Natural killer cell treated with Interleukin-12 subunit alpha and Interleukin-12 subunit beta and Interleukin-15 and Interleukin-18, amount 100 ng/mL, for 72 hours (primary cell): ENCODE measurements at regions not wholly inside any gene's neighbourhood (a gene's known extent, or its start where the extent isn't known, plus 50 kb on each side); places are given as distances from the start of the nearest gene placed in this dataset.
"Not testable (repeated sequence)": the region's sequence is repeated elsewhere in the genome, so short reads cannot be mapped to it uniquely, and the experiment has no call there.

Experiments used
- ATAC-seq, 2 donors: fragments of 150-1000 bp; cut with Tn5 transposase in 1 of 2; sonication (Bioruptor Pico), chemical (Tn5 transposase) in 1 of 2; 2 replicates each; pipeline ENCODE4 v1.10.0; 2021
- DNase-seq: peaks from one replicate; pipeline ENCODE4 v3.0.0; 2022; ENCODE audit warnings: low spot score
- H3K27ac Mint-ChIP-seq, 2 donors: 1 replicate in 1 of 2; 2 replicates in 1 of 2; pipeline ENCODE4 v1.8.0; 2022; ENCODE audit warnings: mixed read lengths in 2 of 2, mild to moderate bottlenecking in 1 of 2, moderate library complexity in 1 of 2
- H3K27me3 Mint-ChIP-seq, 2 donors: 1 replicate in 1 of 2; 2 replicates in 1 of 2; pipeline ENCODE4 v1.8.0; 2022; ENCODE audit warnings: mixed read lengths in 2 of 2
- H3K36me3 Mint-ChIP-seq: one replicate; pipeline ENCODE4 v1.8.0; 2022; ENCODE audit warnings: mixed read lengths
- H3K4me1 Mint-ChIP-seq, 2 donors: 1 replicate in 1 of 2; 2 replicates in 1 of 2; pipeline ENCODE4 v1.8.0; 2022; ENCODE audit warnings: low read depth in 2 of 2, mixed read lengths in 2 of 2, mild to moderate bottlenecking in 1 of 2
- H3K4me3 Mint-ChIP-seq: one replicate; pipeline ENCODE4 v1.8.0; 2022; ENCODE audit warnings: mixed read lengths
- H3K9me3 Mint-ChIP-seq: 2 replicates; pipeline ENCODE4 v1.8.0; 2022; ENCODE audit warnings: mixed read lengths

- ATAC-seq (no peak), DNase-seq (no peak)
- Mint-ChIP-seq H3K4me3 (no peak overlapping the region), H3K4me1 (no peaks in the 10 kb centered on the region), H3K27ac (no peak overlapping the region), H3K27me3 (no peaks in the 10 kb centered on the region), H3K9me3 (peaks cover 5% of the 10 kb centered on the region), H3K36me3 (no peaks in the 10 kb centered on the region)
These were observed 471.7 kb downstream of the GASK1B start for GRCh38 chr4:157700898-157701694.

GRCh38 chr4:157689476-157689875 is 468.9 kb downstream of the GRIA2 start:
- no peak overlapping the region for H3K27ac Mint-ChIP-seq
- H3K27me3 Mint-ChIP-seq = no peaks in the 10 kb centered on the region
- H3K4me3 Mint-ChIP-seq = no peak overlapping the region
- no peak for ATAC-seq
- no peaks in the 10 kb centered on the region for H3K4me1 Mint-ChIP-seq
- no peaks in the 10 kb centered on the region for H3K36me3 Mint-ChIP-seq
- DNase-seq = no peak
- H3K9me3 Mint-ChIP-seq = peaks cover 7% of the 10 kb centered on the region

DNA sequence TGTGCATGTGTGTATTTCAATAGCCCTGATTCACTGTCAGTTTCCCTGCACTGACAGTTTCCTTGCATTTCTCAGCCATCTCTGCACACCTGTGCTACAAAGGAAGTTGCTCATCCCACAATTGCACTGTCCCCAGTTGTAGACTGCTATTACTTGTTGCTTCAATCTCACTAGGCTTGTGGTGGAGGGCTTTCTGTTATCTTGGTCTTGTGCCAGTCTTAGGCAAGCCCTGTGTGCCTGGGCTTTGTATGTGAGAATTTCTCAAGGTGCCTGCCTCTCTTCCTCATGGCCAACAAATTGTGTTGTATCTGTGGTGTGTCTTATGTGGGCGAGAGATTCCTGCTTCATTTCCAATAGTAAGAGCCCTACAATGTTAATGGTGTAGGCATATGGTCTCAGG is 467.4 kb downstream of the GRIA2 start:
- DNase-seq = no peak

DNA sequence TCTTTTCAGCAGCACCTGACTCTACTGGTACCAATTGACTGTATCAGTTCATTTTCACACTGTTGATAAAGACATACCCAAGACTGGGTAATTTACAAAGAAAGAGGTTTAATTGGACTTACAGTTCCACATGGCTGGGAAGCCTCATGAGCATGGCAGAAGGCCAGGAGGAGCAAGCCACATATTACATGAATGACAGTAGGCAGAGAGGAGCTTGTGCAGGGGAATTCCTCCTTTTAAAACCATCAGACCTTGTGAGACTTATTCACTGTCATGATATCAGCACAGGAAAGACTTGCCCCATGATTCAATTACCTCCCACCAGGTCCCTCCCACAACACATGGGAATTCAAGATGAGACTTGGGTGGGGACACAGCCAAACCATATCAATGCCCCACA is 458.8 kb downstream of the GRIA2 start:
- not testable (repeated sequence) for H3K36me3 Mint-ChIP-seq, DNase-seq, H3K4me3 Mint-ChIP-seq, H3K27ac Mint-ChIP-seq, ATAC-seq, H3K27me3 Mint-ChIP-seq, H3K4me1 Mint-ChIP-seq
- H3K9me3 Mint-ChIP-seq = peaks cover 19% of the 10 kb centered on the region

More for the DNA sequence above, 467.4 kb downstream of the GRIA2 start:
- Mint-ChIP-seq H3K27ac (no peak overlapping the region), H3K36me3 (no peaks in the 10 kb centered on the region), H3K9me3 (peaks cover 7% of the 10 kb centered on the region), H3K27me3 (no peaks in the 10 kb centered on the region), H3K4me3 (no peak overlapping the region), H3K4me1 (no peaks in the 10 kb centered on the region)
- no peak for ATAC-seq

GRCh38 chr4:157678478-157678877 is 457.9 kb downstream of the GRIA2 start:
- Mint-ChIP-seq H3K4me1 (no peaks in the 10 kb centered on the region), H3K4me3 (no peak overlapping the region), H3K9me3 (peaks cover 20% of the 10 kb centered on the region), H3K27ac (no peak overlapping the region), H3K27me3 (no peaks in the 10 kb centered on the region), H3K36me3 (peaks cover 4% of the 10 kb centered on the region)
- DNase-seq (no peak), ATAC-seq (no peak)

DNA sequence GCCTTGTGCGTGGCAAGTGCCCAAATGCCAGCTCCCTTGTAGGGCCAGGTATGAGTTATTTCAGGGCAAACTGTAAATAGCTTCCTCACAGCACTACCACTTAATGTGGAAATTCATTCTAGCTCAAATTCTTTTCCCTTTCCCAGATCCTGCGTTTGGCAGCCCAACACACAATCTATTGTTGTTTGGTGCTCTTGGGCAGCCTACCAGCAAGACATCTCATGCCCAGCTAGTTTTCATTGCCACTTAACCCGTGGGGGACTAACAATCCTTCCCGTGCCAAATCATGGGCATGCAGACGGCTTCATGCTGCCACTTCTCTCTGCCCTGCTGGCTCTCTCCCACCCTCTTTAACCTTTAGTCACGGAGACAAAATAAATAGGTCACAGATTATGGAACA is 454.2 kb downstream of the GRIA2 start:
- no peaks in the 10 kb centered on the region for H3K4me1 Mint-ChIP-seq
- no peak overlapping the region for H3K27ac Mint-ChIP-seq
- peaks cover 24% of the 10 kb centered on the region for H3K9me3 Mint-ChIP-seq
- H3K27me3 Mint-ChIP-seq = no peaks in the 10 kb centered on the region
- H3K36me3 Mint-ChIP-seq = peaks cover 8% of the 10 kb centered on the region
- no peak overlapping the region for H3K4me3 Mint-ChIP-seq
- DNase-seq = no peak
- ATAC-seq = no peak

- DNase-seq (no peak), ATAC-seq (no peak)
- H3K9me3 Mint-ChIP-seq = peaks cover 7% of the 10 kb centered on the region
- no peak overlapping the region for H3K27ac Mint-ChIP-seq
- no peaks in the 10 kb centered on the region for H3K27me3 Mint-ChIP-seq
- peaks cover 11% of the 10 kb centered on the region for H3K36me3 Mint-ChIP-seq
- no peaks in the 10 kb centered on the region for H3K4me1 Mint-ChIP-seq
- H3K4me3 Mint-ChIP-seq = no peak overlapping the region
These were observed 447.3 kb downstream of the GRIA2 start for GRCh38 chr4:157667836-157668235.

- Mint-ChIP-seq H3K27ac (no peak overlapping the region), H3K4me3 (no peak overlapping the region), H3K9me3 (peaks cover 3% of the 10 kb centered on the region), H3K4me1 (no peaks in the 10 kb centered on the region), H3K27me3 (no peaks in the 10 kb centered on the region), H3K36me3 (peaks cover 8% of the 10 kb centered on the region)
- DNase-seq = no peak
- no peak for ATAC-seq
These were observed 444.2 kb downstream of the GRIA2 start for GRCh38 chr4:157664726-157665125.

DNA sequence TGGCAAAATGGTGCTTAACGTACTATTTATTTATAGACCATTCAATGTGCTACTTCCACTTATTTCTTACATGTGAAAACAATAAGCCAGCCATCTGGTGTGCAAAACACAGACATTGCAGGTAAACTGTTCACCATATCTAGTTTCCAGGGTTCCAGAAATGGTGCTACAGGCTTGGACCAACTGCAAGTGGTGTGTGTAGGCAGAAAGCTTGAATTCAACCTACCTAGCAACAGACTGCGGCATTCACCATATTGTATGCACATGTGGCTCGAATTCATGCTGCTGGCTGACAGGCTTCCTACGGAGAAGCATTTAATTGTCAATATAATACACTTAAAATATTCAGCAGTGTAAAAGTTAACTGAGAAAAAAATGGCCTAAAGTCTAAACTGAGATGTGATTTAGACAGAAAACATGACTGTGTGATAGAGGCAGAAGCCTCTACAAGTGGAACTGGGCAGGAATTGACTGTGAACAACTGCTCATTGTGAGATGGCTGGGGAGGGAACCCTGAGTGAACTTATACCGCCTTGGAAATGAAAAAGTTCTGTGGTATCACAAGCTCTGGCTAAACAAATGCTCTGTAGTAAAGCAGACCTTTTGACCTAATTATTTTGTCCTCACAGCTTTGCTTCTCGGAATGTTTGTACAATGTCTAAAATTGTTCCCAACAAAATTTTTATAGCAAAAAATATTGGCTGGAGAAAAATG is 434.7 kb downstream of the GRIA2 start:
- H3K27ac Mint-ChIP-seq = no peak overlapping the region
- no peak for ATAC-seq
- H3K4me3 Mint-ChIP-seq = no peak overlapping the region
- DNase-seq = no peak
- H3K4me1 Mint-ChIP-seq = no peaks in the 10 kb centered on the region
- no peaks in the 10 kb centered on the region for H3K36me3 Mint-ChIP-seq
- no peaks in the 10 kb centered on the region for H3K27me3 Mint-ChIP-seq
- H3K9me3 Mint-ChIP-seq = peaks cover 8% of the 10 kb centered on the region

DNA sequence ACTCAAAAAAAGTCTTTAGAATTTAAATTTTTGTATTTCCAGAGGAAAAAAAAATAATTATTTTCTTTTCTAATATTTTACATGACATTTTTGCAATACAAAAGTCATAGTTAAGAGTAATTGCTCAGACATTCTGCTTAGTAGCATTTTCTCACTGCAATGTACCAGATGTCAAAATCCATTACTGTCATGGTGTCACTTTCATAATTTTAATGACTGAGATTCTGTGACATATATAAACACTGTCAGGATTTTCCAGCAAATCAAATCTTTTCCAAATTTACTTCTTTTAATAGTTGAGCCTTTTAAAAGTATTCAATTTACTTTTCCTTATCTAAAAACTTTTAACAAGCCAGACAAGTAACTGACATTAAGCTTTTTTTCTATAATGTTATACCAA is 422.7 kb downstream of the GRIA2 start:
- Mint-ChIP-seq H3K4me3 (no peak overlapping the region), H3K36me3 (no peaks in the 10 kb centered on the region), H3K27ac (no peak overlapping the region), H3K27me3 (no peaks in the 10 kb centered on the region), H3K4me1 (no peaks in the 10 kb centered on the region), H3K9me3 (no peaks in the 10 kb centered on the region)
- ATAC-seq (no peak), DNase-seq (no peak)

GRCh38 chr4:157634057-157634456 is 413.5 kb downstream of the GRIA2 start:
- ATAC-seq (no peak), DNase-seq (no peak)
- no peaks in the 10 kb centered on the region for H3K36me3 Mint-ChIP-seq
- H3K27ac Mint-ChIP-seq = no peak overlapping the region
- H3K9me3 Mint-ChIP-seq = peaks cover 6% of the 10 kb centered on the region
- H3K27me3 Mint-ChIP-seq = no peaks in the 10 kb centered on the region
- no peak overlapping the region for H3K4me3 Mint-ChIP-seq
- no peaks in the 10 kb centered on the region for H3K4me1 Mint-ChIP-seq

DNA sequence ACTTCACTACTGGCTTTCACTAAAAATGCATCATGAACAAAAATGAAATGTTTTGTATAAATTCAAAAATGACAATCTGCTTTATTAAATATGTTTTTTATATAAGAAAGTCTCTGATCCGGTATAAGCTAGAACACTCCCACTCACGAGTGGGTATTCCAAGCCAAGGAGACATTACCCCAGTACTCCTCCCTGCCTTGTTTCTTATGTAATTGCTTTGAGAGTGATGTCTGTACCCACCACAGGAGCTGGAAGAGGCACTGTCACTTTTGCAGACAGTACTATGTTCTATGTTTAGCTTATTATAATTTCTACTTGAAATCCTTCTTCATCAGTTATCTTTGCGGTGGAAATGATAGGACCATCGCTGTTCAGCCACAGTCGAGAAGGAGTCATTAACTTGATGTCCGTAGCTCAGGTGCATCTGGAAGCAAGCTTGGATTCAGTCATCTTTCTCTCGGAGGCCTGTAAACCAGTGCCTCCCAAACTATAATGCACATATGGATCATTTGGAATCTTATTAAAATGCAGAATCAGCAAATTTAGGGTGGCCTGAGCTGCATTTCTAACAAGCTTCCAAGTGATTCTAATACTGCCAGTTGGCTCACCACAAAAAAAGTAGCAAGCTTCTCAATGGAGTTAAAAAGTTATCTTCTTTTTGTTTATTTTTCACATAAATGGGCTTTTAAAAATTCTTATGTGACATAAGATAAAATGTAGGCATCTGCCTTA is 396.4 kb downstream of the GRIA2 start:
- Mint-ChIP-seq H3K4me3 (no peak overlapping the region), H3K36me3 (no peaks in the 10 kb centered on the region), H3K27ac (no peak overlapping the region), H3K9me3 (peaks cover 18% of the 10 kb centered on the region), H3K4me1 (no peaks in the 10 kb centered on the region), H3K27me3 (no peaks in the 10 kb centered on the region)
- DNase-seq (no peak), ATAC-seq (no peak)

GRCh38 chr4:157607996-157608395 is 387.5 kb downstream of the GRIA2 start:
- H3K4me3 Mint-ChIP-seq = no peak overlapping the region
- H3K27ac Mint-ChIP-seq = no peak overlapping the region

DNA sequence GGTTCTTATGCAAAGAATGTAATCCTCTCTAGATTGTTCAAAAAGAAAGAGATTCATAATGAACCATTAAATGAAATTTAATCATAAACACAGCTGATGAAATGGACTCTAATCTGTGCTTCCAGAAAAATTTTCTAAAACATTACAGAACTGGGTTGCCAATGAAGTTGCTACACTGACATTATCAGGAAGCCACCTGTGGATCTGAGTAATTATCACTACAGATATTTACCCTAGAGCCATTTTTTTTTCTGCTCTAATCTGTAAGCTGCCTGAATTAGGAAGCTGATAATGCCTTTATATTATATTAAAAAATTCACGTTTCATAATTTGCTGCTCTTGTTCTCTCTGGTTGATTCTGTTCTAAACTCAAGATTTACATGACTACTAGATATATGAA is 380.1 kb downstream of the GRIA2 start:
- no peak for DNase-seq
- Mint-ChIP-seq H3K4me3 (no peak overlapping the region), H3K27me3 (no peaks in the 10 kb centered on the region), H3K9me3 (peaks cover 7% of the 10 kb centered on the region), H3K36me3 (no peaks in the 10 kb centered on the region), H3K27ac (no peak overlapping the region), H3K4me1 (no peaks in the 10 kb centered on the region)
- ATAC-seq = no peak

More at GRCh38 chr4:157607996-157608395, 387.5 kb downstream of the GRIA2 start:
- DNase-seq (no peak), ATAC-seq (no peak)
- Mint-ChIP-seq H3K9me3 (peaks cover 17% of the 10 kb centered on the region), H3K36me3 (no peaks in the 10 kb centered on the region), H3K27me3 (no peaks in the 10 kb centered on the region), H3K4me1 (no peaks in the 10 kb centered on the region)
